Iris pigment epithelial cell (primary cell): ENCODE measurements at regions not wholly inside any gene's neighbourhood (a gene's known extent, or its start where the extent isn't known, plus 50 kb on each side); places are given as distances from the start of the nearest gene placed in this dataset.

Source experiments
- DNase-seq: peaks from one replicate; pipeline ENCODE4 v3.0.0-alpha.2; 2011; ENCODE audit warnings: low read depth

GRCh38 chr9:38285236-38285635 is 107.3 kb upstream of the ALDH1B1 start:
- no peak for DNase-seq

DNA sequence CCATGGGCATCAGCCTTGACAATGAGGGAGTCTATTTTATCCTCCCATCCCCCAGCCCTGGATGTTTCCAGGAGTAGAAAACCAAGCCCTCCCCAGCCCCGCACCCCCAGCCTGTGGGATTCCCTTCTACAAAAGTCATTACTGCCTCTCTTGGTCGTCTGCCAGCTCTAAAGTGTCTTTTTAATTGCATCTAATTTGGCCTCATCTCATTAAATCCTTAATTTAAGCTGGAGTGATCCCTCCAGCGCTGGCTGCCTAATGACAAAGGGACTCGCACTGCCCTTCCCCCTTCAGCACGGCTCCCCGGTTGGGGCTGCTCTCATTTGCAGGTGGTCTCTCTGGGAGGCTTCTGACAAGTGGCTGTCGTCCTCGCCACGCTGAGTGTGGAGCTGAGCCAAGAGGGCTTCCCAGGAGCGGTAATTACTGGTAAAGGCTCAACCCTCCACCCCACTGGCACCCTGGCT is 107.9 kb upstream of the ALDH1B1 start:
- no peak for DNase-seq

- no peak for DNase-seq
Measured at GRCh38 chr9:38284039-38284575, 108.4 kb upstream of the ALDH1B1 start.

- no peak for DNase-seq
Measured at GRCh38 chr9:38282756-38283155, 109.7 kb upstream of the ALDH1B1 start.

DNA sequence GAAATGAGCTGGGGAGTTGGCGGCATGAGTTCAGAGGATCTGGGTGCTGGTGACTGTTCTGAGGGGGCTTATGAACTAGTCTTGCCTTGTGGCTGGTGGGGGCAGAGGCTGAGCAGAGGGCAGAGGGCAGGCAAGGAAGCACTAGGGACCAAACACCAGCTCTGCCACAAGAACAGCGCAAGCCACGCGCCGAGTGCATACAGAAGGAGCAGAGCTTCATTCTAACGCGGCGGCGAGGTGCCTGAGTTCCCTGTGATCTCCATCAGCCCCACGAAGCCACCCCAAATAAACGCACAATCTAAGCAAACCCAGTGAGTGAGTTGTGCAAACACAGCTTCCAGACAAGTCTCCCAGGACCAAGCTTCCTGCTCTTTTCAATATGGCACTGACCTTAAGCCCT is 110.6 kb upstream of the ALDH1B1 start:
- DNase-seq: no peak

GRCh38 chr9:38281196-38281595 is 111.3 kb upstream of the ALDH1B1 start:
- no peak for DNase-seq

DNA sequence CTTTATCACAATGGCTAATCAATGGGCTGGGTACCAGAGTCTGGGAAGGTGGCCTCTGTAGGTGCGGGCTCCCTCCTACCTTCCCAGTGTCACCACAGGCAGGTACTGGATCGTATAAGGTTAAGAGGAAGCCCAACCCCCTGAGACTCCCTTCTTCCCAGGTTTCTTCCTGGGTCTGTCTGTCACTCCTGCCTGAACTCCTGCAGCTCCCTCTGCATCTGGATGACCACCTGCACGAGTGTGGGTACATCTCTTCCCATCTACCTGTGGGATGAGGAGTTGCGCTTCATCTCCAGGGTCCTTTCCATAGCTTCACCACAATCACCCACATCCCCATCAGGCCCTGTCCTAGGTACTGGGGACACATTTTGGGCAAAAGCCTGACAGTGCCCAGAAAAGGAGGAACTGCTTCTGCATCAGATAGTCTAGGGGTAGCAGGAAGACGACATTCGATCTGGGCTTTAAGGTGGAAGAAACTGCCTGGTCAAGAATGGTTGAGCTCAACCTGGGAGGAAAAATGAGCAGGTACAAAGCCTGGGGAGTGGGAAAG is 112.2 kb upstream of the ALDH1B1 start:
- DNase-seq: no peak

GRCh38 chr9:38278931-38279679 is 113.4 kb upstream of the ALDH1B1 start:
- no peak for DNase-seq

DNA sequence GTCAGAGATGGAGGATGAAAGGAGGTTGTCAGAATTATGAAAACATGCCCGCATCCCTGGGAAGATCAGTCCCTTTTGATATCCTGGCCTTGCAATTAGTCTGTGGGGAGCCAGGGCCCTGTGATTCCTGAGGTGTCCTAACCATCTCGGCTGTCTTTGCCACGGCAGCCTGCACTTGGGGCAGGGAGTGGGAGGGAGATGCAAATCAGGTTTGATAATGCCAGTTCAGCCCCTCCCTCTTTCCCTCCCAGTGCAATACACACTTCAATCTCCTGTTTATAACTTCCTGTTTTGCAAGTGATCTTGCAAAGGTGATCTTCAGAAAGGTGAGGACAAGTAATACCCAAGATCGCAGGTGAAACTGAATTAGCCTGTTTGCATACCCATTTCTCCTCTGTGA is 114.0 kb upstream of the ALDH1B1 start:
- DNase-seq: no peak

DNA sequence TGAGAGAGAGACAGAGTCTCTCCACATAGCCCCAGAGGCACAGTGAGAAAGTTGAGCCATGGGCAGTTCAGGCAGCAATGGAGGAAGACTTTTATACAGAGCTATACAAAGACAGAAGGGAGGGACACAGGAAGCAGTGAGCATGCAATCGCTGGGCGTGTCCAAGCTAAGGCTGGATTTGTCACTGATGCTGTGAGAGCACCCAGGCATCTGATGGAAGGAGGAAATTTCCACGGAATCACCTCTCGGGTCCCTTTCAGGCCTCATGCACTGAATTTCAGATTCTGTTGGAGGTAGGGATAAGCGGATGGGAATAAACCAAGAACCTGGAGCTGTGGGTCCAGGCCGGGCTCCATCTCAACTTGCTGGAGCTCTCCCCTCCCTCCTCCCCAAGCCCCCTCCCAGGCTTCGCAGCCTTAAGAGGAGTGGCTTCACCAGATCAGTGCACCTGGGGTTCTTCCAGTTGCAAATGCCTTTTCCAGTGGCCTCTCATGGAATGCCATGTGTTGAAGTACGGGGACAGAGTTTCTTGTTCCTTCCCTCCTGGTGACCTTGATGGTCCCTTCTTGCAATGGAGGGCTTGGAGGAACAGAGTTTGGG is 114.8 kb upstream of the ALDH1B1 start:
- no peak for DNase-seq

GRCh38 chr9:38276771-38277439 is 115.6 kb upstream of the ALDH1B1 start:
- DNase-seq: no peak

GRCh38 chr9:38274800-38275199 is 117.7 kb upstream of the ALDH1B1 start:
- peak; percentile 6 for DNase-seq

DNA sequence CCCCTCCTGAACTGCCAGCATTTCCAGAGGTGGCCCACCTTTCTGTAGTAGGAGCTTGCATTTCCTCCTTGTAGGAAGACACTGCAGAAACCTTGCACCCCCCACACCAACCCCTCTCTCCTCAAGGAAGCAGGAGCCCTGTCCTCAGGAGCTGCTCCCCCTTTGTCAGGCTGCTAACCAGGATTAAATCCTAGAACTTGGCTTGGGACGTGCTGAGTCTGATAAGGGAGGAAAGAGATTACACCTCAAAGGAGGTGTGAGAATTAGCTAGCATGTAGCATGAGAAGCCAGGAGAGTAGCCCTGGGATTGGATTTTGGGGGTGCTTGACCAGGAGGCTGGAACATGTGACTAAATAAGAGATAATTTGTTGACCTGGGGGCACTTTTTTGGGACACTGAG is 119.8 kb upstream of the ALDH1B1 start:
- no peak for DNase-seq

DNA sequence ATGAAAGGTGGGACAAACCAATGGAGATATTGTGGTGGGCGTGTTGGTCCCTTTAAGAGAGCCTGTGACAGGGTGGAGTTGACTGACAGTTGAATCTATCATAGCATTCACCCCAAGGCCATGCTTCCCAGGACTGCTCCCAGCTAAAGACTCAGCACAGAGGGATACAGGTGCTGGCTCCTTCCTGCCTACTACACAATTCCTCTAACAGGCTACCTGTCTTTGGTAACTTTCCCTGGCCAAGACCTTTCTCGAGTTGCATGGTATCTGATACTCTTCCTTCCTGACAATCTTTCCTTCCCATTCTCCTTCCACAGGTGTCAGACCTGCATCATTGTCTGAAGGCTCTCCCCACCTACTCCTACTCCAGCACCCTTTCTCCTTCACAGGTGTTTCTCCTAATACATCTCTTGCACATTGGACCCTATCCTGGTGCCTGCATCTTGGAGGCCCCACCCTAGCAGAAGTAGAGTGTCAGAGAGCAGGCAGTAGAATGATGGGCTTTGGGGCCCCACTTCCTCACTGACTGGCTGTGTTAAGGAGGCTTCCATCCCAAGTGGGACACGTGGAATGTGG is 120.7 kb upstream of the ALDH1B1 start:
- no peak for DNase-seq

GRCh38 chr9:38269775-38270174 is 122.7 kb upstream of the ALDH1B1 start:
- DNase-seq: no peak

DNA sequence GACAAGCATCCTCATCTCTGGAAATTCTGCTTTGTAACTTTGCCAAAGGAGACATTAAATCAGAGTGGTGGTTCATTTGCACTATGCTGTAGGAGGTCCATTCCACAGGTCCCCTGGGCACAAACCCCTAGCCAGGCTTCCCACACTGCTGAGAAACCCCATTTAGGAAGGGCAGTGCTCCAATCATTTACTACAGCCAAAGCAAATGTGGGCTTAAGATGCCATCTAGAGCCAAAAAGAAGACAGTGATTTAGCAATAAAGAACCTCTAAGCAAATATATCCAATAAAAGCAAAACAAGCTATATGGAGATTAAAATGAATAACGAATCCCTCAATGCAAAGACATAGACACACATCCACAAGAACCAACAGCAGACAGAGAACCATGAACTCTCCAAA is 129.0 kb upstream of the ALDH1B1 start:
- DNase-seq: peak; percentile 51

DNA sequence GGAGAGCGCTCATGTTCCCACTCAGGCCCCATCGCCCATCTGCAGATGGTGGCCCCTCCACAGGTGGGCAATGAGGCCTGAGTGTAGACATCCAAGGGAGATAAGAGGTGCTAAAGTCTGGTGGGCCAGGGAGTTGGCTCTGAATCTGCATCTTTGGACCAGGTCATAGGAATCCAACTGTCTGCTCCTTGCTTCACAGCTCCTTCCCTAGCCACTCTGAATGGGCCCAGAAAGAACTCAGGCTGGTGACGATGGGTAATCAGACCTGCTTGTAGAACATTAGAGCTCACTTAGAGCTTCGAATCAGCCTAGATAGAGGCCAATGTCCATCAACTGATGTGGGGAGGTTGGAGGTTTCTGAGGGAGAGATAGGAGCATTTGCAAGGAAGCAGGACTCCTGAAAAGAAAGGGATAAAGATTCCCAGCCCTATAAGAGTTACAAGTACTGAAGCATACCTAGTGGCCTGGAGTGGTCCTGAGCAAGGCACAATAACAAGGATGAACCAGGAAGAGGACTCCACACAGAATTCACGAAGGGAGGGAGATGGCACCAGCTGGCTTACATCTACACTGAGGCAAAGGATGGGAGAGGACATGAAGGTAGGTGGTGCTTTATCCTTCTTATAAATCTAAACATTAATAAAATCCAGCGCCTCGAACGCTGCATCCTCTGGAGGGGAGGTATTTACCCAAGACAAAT is 132.8 kb upstream of the ALDH1B1 start:
- no peak for DNase-seq

DNA sequence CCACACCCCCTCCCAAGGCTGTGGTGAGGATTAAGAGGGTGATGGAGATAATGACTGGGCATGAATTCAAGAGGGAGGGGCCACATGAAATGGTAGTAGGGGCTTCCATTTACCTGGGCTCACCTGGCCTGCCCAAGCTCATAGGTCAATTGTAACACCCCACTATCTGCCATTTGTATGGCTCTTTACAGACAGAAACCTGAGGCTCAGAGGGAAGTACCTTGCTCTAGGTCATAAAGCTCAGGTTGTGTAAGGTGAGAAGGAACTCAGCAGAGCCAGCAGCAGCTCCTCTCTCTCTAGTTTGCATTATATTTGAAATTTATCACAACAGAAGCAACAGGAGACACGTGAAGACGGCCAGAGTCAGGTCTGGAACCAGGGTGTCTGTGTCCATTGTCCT is 133.4 kb upstream of the ALDH1B1 start:
- no peak for DNase-seq

GRCh38 chr9:38257626-38258215 is 134.8 kb upstream of the ALDH1B1 start:
- DNase-seq: no peak

GRCh38 chr9:38256461-38256860 is 136.0 kb upstream of the ALDH1B1 start:
- no peak for DNase-seq

DNA sequence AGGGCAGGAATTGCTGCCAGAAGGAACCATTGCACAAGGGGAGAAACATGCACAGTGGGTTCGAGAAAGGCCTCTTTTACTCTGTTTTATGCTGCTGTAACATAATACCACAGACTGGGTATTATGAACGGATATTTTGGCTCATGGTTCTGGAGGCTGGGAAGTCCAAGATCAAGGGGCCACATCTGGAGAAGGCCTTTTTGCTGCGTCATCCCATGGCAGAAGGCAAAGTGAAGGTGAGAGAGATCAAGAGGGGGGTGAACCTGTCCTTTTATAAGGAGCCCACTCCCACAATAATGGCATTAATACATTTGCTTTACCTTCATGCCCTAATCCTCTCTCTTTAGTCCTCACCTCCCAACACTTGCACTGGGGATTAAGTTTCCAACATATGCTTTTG is 136.9 kb upstream of the ALDH1B1 start:
- DNase-seq: no peak
